ENCODE measurements at regions not wholly inside any gene's neighbourhood (a gene's known extent, or its start where the extent isn't known, plus 50 kb on each side); places are given as distances from the start of the nearest gene placed in this dataset.

GRCh38 chr5:86008704-86009103 lies 609.0 kb upstream of the COX7C start:
- no peaks in the 10 kb centered on the region for H3K4me1 Mint-ChIP-seq
- H3K36me3 Mint-ChIP-seq (ENCODE audit: low read depth) = no peaks in the 10 kb centered on the region
- H3K4me3 Mint-ChIP-seq = no peak overlapping the region
- WGBS, 2 experiments (ENCODE audit: insufficient coverage in 1 of 2, insufficient read length in 1 of 2) = 96 to 100% methylated on average over 2 to 3 of the region's 3 CpGs
- peaks cover 11% of the 10 kb centered on the region for H3K9me3 Mint-ChIP-seq
- Histone ChIP-seq H3K4me1 (ENCODE audit: control insufficient read depth, insufficient read depth, low read length) (no peaks in the 10 kb centered on the region), H3K9ac (ENCODE audit: extremely low read depth, low read length, poor library complexity, severe bottlenecking) (no peak overlapping the region), H3K27me3 (ENCODE audit: control insufficient read depth, insufficient read depth, low read length, poor library complexity, severe bottlenecking) (no peaks in the 10 kb centered on the region), H3K36me3 (ENCODE audit: control insufficient read depth, insufficient read depth, low read length) (no peaks in the 10 kb centered on the region), H3K4me3 (ENCODE audit: low read length) (no peak overlapping the region), H3K27ac (ENCODE audit: low read depth, low read length) (no peak overlapping the region), H3K9me3 (ENCODE audit: control insufficient read depth, low read length) (peaks cover 10% of the 10 kb centered on the region)
- no peaks in the 10 kb centered on the region for H3K27me3 Mint-ChIP-seq (ENCODE audit: insufficient read depth)
- no peak for TF ChIP-seq CTCF (conservative IDR thresholded peaks at IDR 0.05)
- no peak for DNase-seq
- no peak overlapping the region for H3K27ac Mint-ChIP-seq

DNA sequence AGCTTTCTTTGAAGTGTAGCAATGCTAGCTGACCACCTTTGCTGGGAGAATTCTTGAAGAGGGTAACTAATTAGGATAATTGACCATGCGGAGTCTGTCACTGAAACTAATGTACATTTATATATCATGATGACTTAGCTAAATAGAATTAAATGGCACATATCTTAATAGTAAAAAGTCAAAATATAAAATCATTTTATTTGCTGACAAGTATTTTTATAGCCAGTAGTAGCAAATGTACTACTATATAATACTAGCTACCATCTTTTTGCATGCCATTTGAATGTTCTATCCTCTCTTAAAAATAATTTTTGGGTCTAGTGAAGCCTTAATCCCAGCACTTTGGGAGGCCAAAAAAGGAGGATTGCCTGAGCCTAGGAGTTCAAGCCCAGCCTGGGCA lies 605.8 kb upstream of the COX7C start:
- Histone ChIP-seq H3K4me3 (ENCODE audit: low read length) (no peak overlapping the region), H3K27me3 (ENCODE audit: control insufficient read depth, insufficient read depth, low read length, poor library complexity, severe bottlenecking) (no peaks in the 10 kb centered on the region), H3K9ac (ENCODE audit: extremely low read depth, low read length, poor library complexity, severe bottlenecking) (no peak overlapping the region), H3K4me1 (ENCODE audit: control insufficient read depth, insufficient read depth, low read length) (no peaks in the 10 kb centered on the region), H3K27ac (ENCODE audit: low read depth, low read length) (no peak overlapping the region), H3K9me3 (ENCODE audit: control insufficient read depth, low read length) (peaks cover 10% of the 10 kb centered on the region), H3K36me3 (ENCODE audit: control insufficient read depth, insufficient read depth, low read length) (no peaks in the 10 kb centered on the region)
- no peaks in the 10 kb centered on the region for H3K4me1 Mint-ChIP-seq
- no peak for TF ChIP-seq CTCF (conservative IDR thresholded peaks at IDR 0.05)
- no peak overlapping the region for H3K4me3 Mint-ChIP-seq
- H3K27ac Mint-ChIP-seq = no peak overlapping the region
- no peaks in the 10 kb centered on the region for H3K36me3 Mint-ChIP-seq (ENCODE audit: low read depth)
- peaks cover 11% of the 10 kb centered on the region for H3K9me3 Mint-ChIP-seq
- no peaks in the 10 kb centered on the region for H3K27me3 Mint-ChIP-seq (ENCODE audit: insufficient read depth)
- DNase-seq = no peak
- no CpG with 5 or more reads among the region's 1 CpG for WGBS, 2 experiments (ENCODE audit: insufficient coverage in 1 of 2, insufficient read length in 1 of 2)

GRCh38 chr5:86029308-86029707 lies 588.4 kb upstream of the COX7C start:
- WGBS, 2 experiments (ENCODE audit: insufficient coverage in 1 of 2, insufficient read length in 1 of 2) = 88 to 100% methylated on average over 1 of the region's 1 CpG
- H3K27me3 Mint-ChIP-seq (ENCODE audit: insufficient read depth) = no peaks in the 10 kb centered on the region

More at GRCh38 chr5:86029308-86029707, 588.4 kb upstream of the COX7C start:
- Mint-ChIP-seq H3K9me3 (no peaks in the 10 kb centered on the region), H3K4me1 (no peaks in the 10 kb centered on the region), H3K36me3 (ENCODE audit: low read depth) (no peaks in the 10 kb centered on the region), H3K4me3 (no peak overlapping the region), H3K27ac (no peak overlapping the region)
- DNase-seq = no peak
- no peak overlapping the region for H3K27ac ChIP-seq (ENCODE audit: low read depth, low read length)
- H3K4me1 ChIP-seq (ENCODE audit: control insufficient read depth, insufficient read depth, low read length) = no peaks in the 10 kb centered on the region
- no peak overlapping the region for H3K9ac ChIP-seq (ENCODE audit: extremely low read depth, low read length, poor library complexity, severe bottlenecking)
- no peak overlapping the region for H3K4me3 ChIP-seq (ENCODE audit: low read length)
- H3K27me3 ChIP-seq (ENCODE audit: control insufficient read depth, insufficient read depth, low read length, poor library complexity, severe bottlenecking) = no peaks in the 10 kb centered on the region
- no peaks in the 10 kb centered on the region for H3K9me3 ChIP-seq (ENCODE audit: control insufficient read depth, low read length)
- TF ChIP-seq CTCF (conservative IDR thresholded peaks at IDR 0.05) = no peak
- no peaks in the 10 kb centered on the region for H3K36me3 ChIP-seq (ENCODE audit: control insufficient read depth, insufficient read depth, low read length)
